SK-N-MC (cell line): ENCODE measurements at regions not wholly inside any gene's neighbourhood (a gene's known extent, or its start where the extent isn't known, plus 50 kb on each side); places are given as distances from the start of the nearest gene placed in this dataset.

Experiments
- EZH2 ChIP-seq: fragments of 200-600 bp; sonication (generic); IDR thresholded peaks from one replicate; pipeline ENCODE4 v1.6.1; 2017; ENCODE audit warnings: antibody characterized with exemption
- POLR2AphosphoS5 ChIP-seq: IDR thresholded peaks from 2 replicates; pipeline ENCODE4 v1.6.1; 2012; ENCODE audit warnings: mild to moderate bottlenecking, low read depth, low read length, borderline replicate concordance

DNA sequence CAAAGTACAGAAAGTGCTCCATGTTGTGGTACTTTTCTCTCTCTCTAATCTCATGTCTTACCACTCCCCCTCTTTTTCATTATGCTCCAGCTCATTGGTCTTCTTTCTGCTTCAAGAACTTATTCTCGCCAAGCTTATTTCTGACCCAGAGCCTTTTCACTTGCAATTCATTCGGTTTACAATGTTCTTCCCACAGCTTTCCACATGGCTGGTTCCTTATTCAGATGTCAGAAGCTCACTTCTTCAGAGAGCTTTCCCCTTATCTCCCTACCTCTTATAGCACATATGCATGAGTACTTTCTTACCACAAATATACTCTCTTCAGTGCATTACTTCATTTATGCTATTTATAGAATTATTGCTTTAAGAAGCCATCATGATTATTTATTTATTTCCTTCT, 338.8 kb upstream of the ATP10B start:
- TF ChIP-seq POLR2AphosphoS5 = no peak
- TF ChIP-seq EZH2 = no peak
